ENCODE measurements at regions not wholly inside any gene's neighbourhood (a gene's known extent, or its start where the extent isn't known, plus 50 kb on each side); places are given as distances from the start of the nearest gene placed in this dataset.

GRCh38 chr2:60603533-60604190 lies 50.2 kb upstream of the BCL11A start:
- Mint-ChIP-seq H3K9me3 (no peaks in the 10 kb centered on the region), H3K4me3 (no peak overlapping the region), H3K27me3 (peaks cover 4% of the 10 kb centered on the region), H3K4me1 (no peaks in the 10 kb centered on the region), H3K27ac (no peak overlapping the region), H3K36me3 (no peaks in the 10 kb centered on the region)
- DNase-seq, result no peak

GRCh38 chr2:60604486-60605064 lies 51.1 kb upstream of the BCL11A start:
- no peaks in the 10 kb centered on the region for H3K9me3 Mint-ChIP-seq
- H3K4me1 Mint-ChIP-seq, result no peaks in the 10 kb centered on the region
- DNase-seq, result no peak
- H3K27ac Mint-ChIP-seq, result no peak overlapping the region
- no peak overlapping the region for H3K4me3 Mint-ChIP-seq
- no peaks in the 10 kb centered on the region for H3K36me3 Mint-ChIP-seq
- peaks cover 4% of the 10 kb centered on the region for H3K27me3 Mint-ChIP-seq

DNA sequence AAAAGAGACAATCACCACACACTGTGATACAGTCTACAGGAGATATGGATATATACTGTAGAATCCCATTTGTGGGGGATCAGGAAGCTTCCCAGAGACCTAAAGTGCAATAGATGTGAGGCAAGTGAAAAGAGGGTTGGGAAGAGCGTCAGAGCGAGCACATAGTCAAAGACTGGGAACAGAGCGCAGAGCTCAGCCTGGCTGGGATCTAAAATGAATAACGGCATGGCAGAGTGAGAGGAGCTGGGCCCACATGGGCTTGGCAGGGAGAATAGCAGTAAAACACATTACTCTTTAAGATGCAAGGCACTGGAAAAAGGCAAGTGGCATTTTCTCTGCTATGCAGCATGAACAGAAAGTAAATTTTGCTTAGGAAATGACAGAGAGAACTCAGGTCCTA lies 52.4 kb upstream of the BCL11A start:
- DNase-seq, result no peak
- H3K9me3 Mint-ChIP-seq, result no peaks in the 10 kb centered on the region
- no peaks in the 10 kb centered on the region for H3K36me3 Mint-ChIP-seq
- no peak overlapping the region for H3K27ac Mint-ChIP-seq
- no peaks in the 10 kb centered on the region for H3K4me1 Mint-ChIP-seq
- no peak overlapping the region for H3K4me3 Mint-ChIP-seq
- H3K27me3 Mint-ChIP-seq, result peaks cover 4% of the 10 kb centered on the region

GRCh38 chr2:60608679-60609078 lies 55.2 kb upstream of the BCL11A start:
- H3K4me1 Mint-ChIP-seq, result no peaks in the 10 kb centered on the region
- H3K4me3 Mint-ChIP-seq, result no peak overlapping the region
- no peak overlapping the region for H3K27ac Mint-ChIP-seq
- H3K27me3 Mint-ChIP-seq, result peaks cover 10% of the 10 kb centered on the region
- no peak for DNase-seq
- no peaks in the 10 kb centered on the region for H3K36me3 Mint-ChIP-seq
- H3K9me3 Mint-ChIP-seq, result no peaks in the 10 kb centered on the region

DNA sequence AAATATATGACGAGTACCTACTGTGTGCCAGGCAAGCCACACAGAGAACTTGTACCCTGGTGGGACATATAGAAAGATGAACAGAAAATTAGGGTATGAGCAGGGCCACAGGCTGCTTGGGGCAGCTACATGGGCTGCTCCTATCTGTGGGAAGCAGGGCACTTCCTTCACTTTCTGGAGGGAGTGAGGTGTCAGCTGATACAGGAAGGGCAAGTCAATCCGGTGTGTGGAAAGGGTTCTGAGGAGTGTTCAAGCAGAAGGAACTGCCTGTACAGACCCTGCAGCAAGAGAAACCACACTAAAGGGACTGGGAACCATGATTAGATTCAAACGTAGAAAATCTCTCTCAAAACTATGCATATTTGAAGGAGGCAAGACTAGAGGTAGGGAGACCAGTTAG lies 58.6 kb upstream of the BCL11A start:
- Mint-ChIP-seq H3K4me1 (no peaks in the 10 kb centered on the region), H3K27me3 (peaks cover 10% of the 10 kb centered on the region), H3K9me3 (no peaks in the 10 kb centered on the region), H3K27ac (no peak overlapping the region), H3K4me3 (no peak overlapping the region), H3K36me3 (no peaks in the 10 kb centered on the region)
- no peak for DNase-seq

GRCh38 chr2:60614319-60614718 lies 60.9 kb upstream of the BCL11A start:
- Mint-ChIP-seq H3K4me3 (no peak overlapping the region), H3K27ac (no peak overlapping the region), H3K27me3 (peaks cover 6% of the 10 kb centered on the region), H3K36me3 (no peaks in the 10 kb centered on the region), H3K4me1 (no peaks in the 10 kb centered on the region), H3K9me3 (no peaks in the 10 kb centered on the region)
- no peak for DNase-seq

- Mint-ChIP-seq H3K27ac (no peak overlapping the region), H3K9me3 (no peaks in the 10 kb centered on the region), H3K27me3 (peaks cover 12% of the 10 kb centered on the region), H3K4me3 (no peak overlapping the region), H3K4me1 (no peaks in the 10 kb centered on the region), H3K36me3 (no peaks in the 10 kb centered on the region)
- DNase-seq, result no peak
Measured at GRCh38 chr2:60621688-60622429, 68.4 kb upstream of the BCL11A start.

- no peaks in the 10 kb centered on the region for H3K36me3 Mint-ChIP-seq
Measured at GRCh38 chr2:60623040-60623439, 69.6 kb upstream of the BCL11A start.

GRCh38 chr2:60627412-60627811 lies 74.0 kb upstream of the BCL11A start:
- H3K27ac Mint-ChIP-seq, result no peak overlapping the region
- no peak for DNase-seq
- no peaks in the 10 kb centered on the region for H3K4me1 Mint-ChIP-seq
- H3K27me3 Mint-ChIP-seq, result peaks cover 13% of the 10 kb centered on the region
- no peaks in the 10 kb centered on the region for H3K9me3 Mint-ChIP-seq
- H3K4me3 Mint-ChIP-seq, result no peak overlapping the region
- H3K36me3 Mint-ChIP-seq, result no peaks in the 10 kb centered on the region

More at GRCh38 chr2:60623040-60623439, 69.6 kb upstream of the BCL11A start:
- peaks cover 18% of the 10 kb centered on the region for H3K27me3 Mint-ChIP-seq
- H3K27ac Mint-ChIP-seq, result no peak overlapping the region
- H3K4me1 Mint-ChIP-seq, result no peaks in the 10 kb centered on the region
- no peaks in the 10 kb centered on the region for H3K9me3 Mint-ChIP-seq
- H3K4me3 Mint-ChIP-seq, result no peak overlapping the region
- no peak for DNase-seq

DNA sequence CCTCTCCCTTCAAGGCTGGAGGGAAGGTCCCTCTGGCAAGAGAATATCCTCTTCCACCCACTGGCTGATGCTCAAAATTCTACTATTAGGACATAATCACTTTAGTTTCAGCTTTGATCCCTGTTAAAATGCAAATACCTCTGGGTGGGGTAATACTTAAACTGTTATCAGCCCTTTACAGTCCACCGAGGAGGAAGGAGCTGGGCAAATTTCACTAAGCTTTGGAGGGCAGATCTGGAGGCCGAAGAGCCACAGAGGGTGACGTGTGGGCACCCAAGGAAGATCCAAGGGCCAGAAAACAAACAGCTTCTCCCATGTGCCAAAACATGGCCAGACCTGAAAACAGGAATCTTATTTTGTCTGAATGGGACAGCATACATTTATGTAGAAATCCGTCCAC lies 74.6 kb upstream of the BCL11A start:
- Mint-ChIP-seq H3K4me1 (no peaks in the 10 kb centered on the region), H3K4me3 (no peak overlapping the region), H3K27ac (no peak overlapping the region), H3K9me3 (no peaks in the 10 kb centered on the region), H3K27me3 (peaks cover 13% of the 10 kb centered on the region), H3K36me3 (no peaks in the 10 kb centered on the region)
- no peak for DNase-seq

GRCh38 chr2:60628615-60629304 lies 75.3 kb upstream of the BCL11A start:
- DNase-seq, result no peak
- no peak overlapping the region for H3K27ac Mint-ChIP-seq
- no peak overlapping the region for H3K4me3 Mint-ChIP-seq
- H3K27me3 Mint-ChIP-seq, result peaks cover 9% of the 10 kb centered on the region
- H3K9me3 Mint-ChIP-seq, result no peaks in the 10 kb centered on the region
- H3K4me1 Mint-ChIP-seq, result no peaks in the 10 kb centered on the region
- H3K36me3 Mint-ChIP-seq, result no peaks in the 10 kb centered on the region

- Mint-ChIP-seq H3K4me1 (no peaks in the 10 kb centered on the region), H3K27me3 (peaks cover 9% of the 10 kb centered on the region), H3K9me3 (no peaks in the 10 kb centered on the region), H3K27ac (no peak overlapping the region), H3K36me3 (no peaks in the 10 kb centered on the region), H3K4me3 (no peak overlapping the region)
- DNase-seq, result no peak
Measured at GRCh38 chr2:60629305-60629662, 75.8 kb upstream of the BCL11A start.

- Mint-ChIP-seq H3K9me3 (no peaks in the 10 kb centered on the region), H3K4me1 (no peaks in the 10 kb centered on the region), H3K36me3 (no peaks in the 10 kb centered on the region), H3K27me3 (peaks cover 9% of the 10 kb centered on the region), H3K27ac (no peak overlapping the region), H3K4me3 (no peak overlapping the region)
- DNase-seq, result no peak
Measured at GRCh38 chr2:60629801-60630385, 76.4 kb upstream of the BCL11A start.

GRCh38 chr2:60633615-60634014 lies 80.2 kb upstream of the BCL11A start:
- Mint-ChIP-seq H3K4me3 (no peak overlapping the region), H3K27ac (no peak overlapping the region)
- no peak for DNase-seq

DNA sequence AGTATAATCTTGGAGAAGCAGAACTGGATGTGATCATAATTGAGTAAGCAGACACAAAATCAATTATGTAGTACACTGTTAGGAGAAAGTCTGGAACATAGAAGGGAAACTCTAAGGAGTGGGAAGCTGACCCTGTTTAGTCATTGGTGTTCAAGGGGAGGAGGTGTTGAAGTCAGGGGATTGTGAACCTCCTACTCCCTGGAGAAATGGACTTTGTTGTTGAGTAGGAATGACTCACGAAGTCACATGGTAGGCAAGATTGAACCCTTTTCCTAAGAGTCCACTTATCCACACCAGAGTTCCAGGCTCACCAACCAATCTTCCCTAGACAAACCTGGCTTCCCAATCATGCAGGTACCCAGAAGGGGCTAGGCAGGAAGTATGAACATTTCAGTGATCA lies 81.0 kb upstream of the BCL11A start:
- Mint-ChIP-seq H3K4me3 (no peak overlapping the region), H3K27me3 (no peaks in the 10 kb centered on the region), H3K36me3 (no peaks in the 10 kb centered on the region), H3K27ac (no peak overlapping the region), H3K4me1 (no peaks in the 10 kb centered on the region), H3K9me3 (no peaks in the 10 kb centered on the region)
- no peak for DNase-seq

More at GRCh38 chr2:60633615-60634014, 80.2 kb upstream of the BCL11A start:
- Mint-ChIP-seq H3K4me1 (no peaks in the 10 kb centered on the region), H3K9me3 (no peaks in the 10 kb centered on the region), H3K36me3 (no peaks in the 10 kb centered on the region), H3K27me3 (no peaks in the 10 kb centered on the region)

All from activated naive CD8-positive, alpha-beta T cell treated with anti-CD3 and anti-CD28 coated beads for 36 hours (primary cell).